Liver (tissue), 3 donors: ENCODE measurements at regions not wholly inside any gene's neighbourhood (a gene's known extent, or its start where the extent isn't known, plus 50 kb on each side); places are given as distances from the start of the nearest gene placed in this dataset.

Experiments
- ATF3 ChIP-seq: IDR thresholded peaks from 2 replicates; pipeline ENCODE4 v1.6.1; 2016; ENCODE audit warnings: antibody characterized with exemption
- CTCF ChIP-seq: fragments of 150-350 bp; IDR thresholded peaks from 2 replicates; pipeline ENCODE4 v1.5.1; 2017; ENCODE audit warnings: improper control_type of control experiment, low read depth, low read length; ENCODE audit not compliant: missing input control
- FOXA1 ChIP-seq: IDR thresholded peaks from 2 replicates; pipeline ENCODE4 v1.6.1; 2016; ENCODE audit warnings: antibody characterized with exemption
- JUND ChIP-seq, 2 donors: IDR thresholded peaks; 2 replicates each; pipeline ENCODE4 v1.6.1; 2016; ENCODE audit warnings: antibody characterized with exemption in 2 of 2
- RAD21 ChIP-seq, 2 donors: IDR thresholded peaks; 2 replicates each; pipeline ENCODE4 v1.6.1; 2016; ENCODE audit warnings: antibody characterized with exemption in 2 of 2, mild to moderate bottlenecking in 2 of 2
- YY1 ChIP-seq: IDR thresholded peaks from 2 replicates; pipeline ENCODE4 v1.6.1; 2016; ENCODE audit warnings: antibody characterized with exemption, mild to moderate bottlenecking
- donor health status: healthy.
- donor health status: healthy.

GRCh38 chr20:4401601-4402000 is 152.5 kb upstream of the ADRA1D start:
- TF ChIP-seq ATF3 = no peak
- no peak for TF ChIP-seq CTCF
- TF ChIP-seq RAD21 (IDR thresholded peaks at IDR 0.05) = no peak
- no peak for TF ChIP-seq FOXA1
- no peak for TF ChIP-seq YY1
- TF ChIP-seq JUND (IDR thresholded peaks at IDR 0.05) = no peak
